Naive B cell (primary cell): ENCODE measurements at regions not wholly inside any gene's neighbourhood (a gene's known extent, or its start where the extent isn't known, plus 50 kb on each side); places are given as distances from the start of the nearest gene placed in this dataset.

Experiments used
- ATAC-seq, 2 donors: fragments of 150-1000 bp; cut with Tn5 transposase; 2 replicates each; pipeline ENCODE4 v1.10.0; 2021; ENCODE audit warnings: low read depth in 2 of 2, mild to moderate bottlenecking in 2 of 2, moderate library complexity in 2 of 2
- DNase-seq: peaks from one replicate; pipeline ENCODE4 v3.0.0; 2022
- H3K27ac Mint-ChIP-seq, 6 donors: one replicate each; pipeline ENCODE4 v1.8.0; 2020 to 2022; ENCODE audit warnings: mild to moderate bottlenecking in 6 of 6, mixed read lengths in 6 of 6, moderate library complexity in 5 of 6, inconsistent platforms in 2 of 6
- H3K27me3 Mint-ChIP-seq, 3 donors: one replicate each; pipeline ENCODE4 v1.8.0; 2021 to 2022; ENCODE audit warnings: mixed read lengths in 3 of 3, mild to moderate bottlenecking in 1 of 3
- H3K36me3 Mint-ChIP-seq, 2 donors: one replicate each; pipeline ENCODE4 v1.8.0; 2020 to 2022; ENCODE audit warnings: mixed read lengths in 2 of 2, inconsistent platforms in 1 of 2, mild to moderate bottlenecking in 1 of 2
- H3K4me1 Mint-ChIP-seq, 3 donors: one replicate each; pipeline ENCODE4 v1.8.0; 2020 to 2022; ENCODE audit warnings: mixed read lengths in 3 of 3, inconsistent platforms in 1 of 3, mild to moderate bottlenecking in 1 of 3, moderate library complexity in 1 of 3
- H3K4me3 Mint-ChIP-seq, 8 donors: one replicate each; pipeline ENCODE4 v1.8.0; 2020 to 2022; ENCODE audit warnings: mild to moderate bottlenecking in 8 of 8, mixed read lengths in 8 of 8, moderate library complexity in 8 of 8, inconsistent platforms in 2 of 8
- H3K9me3 Mint-ChIP-seq, 7 donors: one replicate each; pipeline ENCODE4 v1.8.0; 2020 to 2022; ENCODE audit warnings: mixed read lengths in 7 of 7, mild to moderate bottlenecking in 5 of 7, inconsistent platforms in 2 of 7, moderate library complexity in 1 of 7

- H3K9me3 Mint-ChIP-seq = peaks cover 0 to 5% (median 1%) of the 10 kb centered on the region in 7 donors
- H3K4me1 Mint-ChIP-seq = no peaks in the 10 kb centered on the region
- ATAC-seq = no peak
- H3K27me3 Mint-ChIP-seq = no peaks in the 10 kb centered on the region
- no peak for DNase-seq
- H3K36me3 Mint-ChIP-seq = no peaks in the 10 kb centered on the region
- H3K4me3 Mint-ChIP-seq = no peak overlapping the region
- no peak overlapping the region for H3K27ac Mint-ChIP-seq
Measured at GRCh38 chr1:216832192-216832591, 109.0 kb upstream of the ESRRG start.

- Mint-ChIP-seq H3K4me3 (no peak overlapping the region), H3K27ac (no peak overlapping the region), H3K9me3 (peaks cover 0 to 4% (median 0%) of the 10 kb centered on the region in 7 donors), H3K36me3 (no peaks in the 10 kb centered on the region), H3K27me3 (no peaks in the 10 kb centered on the region), H3K4me1 (no peaks in the 10 kb centered on the region)
- DNase-seq (no peak), ATAC-seq (no peak)
Measured at GRCh38 chr1:216830424-216831210, 107.4 kb upstream of the ESRRG start.

DNA sequence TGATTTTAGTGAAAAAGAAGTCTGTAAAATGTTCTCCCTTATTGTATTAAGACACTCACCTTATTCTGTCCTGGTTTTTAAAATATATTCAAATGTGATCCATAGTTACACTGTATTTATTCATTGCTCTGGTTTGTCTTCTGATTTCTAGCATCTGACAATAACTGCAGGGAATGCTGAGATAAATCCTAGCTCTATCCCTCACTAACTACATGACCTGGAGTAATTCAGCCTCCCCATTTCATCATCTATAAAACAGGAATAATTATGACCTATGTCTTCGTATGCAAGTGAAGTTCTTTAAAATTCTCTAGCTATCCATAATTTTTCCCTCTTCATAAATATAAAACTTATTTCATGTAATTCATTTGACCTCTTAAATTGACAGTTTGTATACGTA is 104.0 kb upstream of the ESRRG start:
- Mint-ChIP-seq H3K4me1 (no peaks in the 10 kb centered on the region), H3K9me3 (no peaks in the 10 kb centered on the region), H3K4me3 (no peak overlapping the region), H3K27ac (no peak overlapping the region), H3K36me3 (no peaks in the 10 kb centered on the region), H3K27me3 (no peaks in the 10 kb centered on the region)
- no peak for ATAC-seq
- no peak for DNase-seq

GRCh38 chr1:216826646-216827045 is 103.4 kb upstream of the ESRRG start:
- no peak for ATAC-seq
- Mint-ChIP-seq H3K27me3 (no peaks in the 10 kb centered on the region), H3K9me3 (no peaks in the 10 kb centered on the region), H3K36me3 (no peaks in the 10 kb centered on the region), H3K4me3 (no peak overlapping the region), H3K4me1 (no peaks in the 10 kb centered on the region), H3K27ac (no peak overlapping the region)
- no peak for DNase-seq

DNA sequence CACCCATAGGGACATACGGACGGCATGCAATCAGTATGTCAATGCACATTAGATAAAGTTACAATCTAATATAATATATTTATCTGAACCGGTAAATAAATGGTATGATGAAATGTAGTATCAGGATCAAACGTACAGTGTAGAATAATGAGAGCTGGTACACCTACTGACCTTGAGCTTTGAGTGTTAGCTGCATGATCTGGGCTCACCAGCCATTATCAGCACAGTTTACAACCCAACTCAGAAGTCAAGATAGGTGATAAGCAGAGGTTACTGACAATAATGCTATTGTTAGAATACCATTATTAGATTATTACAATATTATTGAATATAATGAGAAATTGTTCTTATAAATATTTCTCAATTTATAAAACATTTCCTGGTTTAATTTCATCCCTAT is 103.0 kb upstream of the ESRRG start:
- DNase-seq (no peak), ATAC-seq (no peak)
- H3K36me3 Mint-ChIP-seq = no peaks in the 10 kb centered on the region
- no peaks in the 10 kb centered on the region for H3K4me1 Mint-ChIP-seq
- H3K9me3 Mint-ChIP-seq = no peaks in the 10 kb centered on the region
- H3K27ac Mint-ChIP-seq = no peak overlapping the region
- no peak overlapping the region for H3K4me3 Mint-ChIP-seq
- no peaks in the 10 kb centered on the region for H3K27me3 Mint-ChIP-seq

- no peaks in the 10 kb centered on the region for H3K36me3 Mint-ChIP-seq
- DNase-seq (no peak), ATAC-seq (no peak)
- no peaks in the 10 kb centered on the region for H3K4me1 Mint-ChIP-seq
- no peak overlapping the region for H3K27ac Mint-ChIP-seq
- no peaks in the 10 kb centered on the region for H3K27me3 Mint-ChIP-seq
- no peak overlapping the region for H3K4me3 Mint-ChIP-seq
- H3K9me3 Mint-ChIP-seq = no peaks in the 10 kb centered on the region
Measured at GRCh38 chr1:216825557-216825956, 102.3 kb upstream of the ESRRG start.

DNA sequence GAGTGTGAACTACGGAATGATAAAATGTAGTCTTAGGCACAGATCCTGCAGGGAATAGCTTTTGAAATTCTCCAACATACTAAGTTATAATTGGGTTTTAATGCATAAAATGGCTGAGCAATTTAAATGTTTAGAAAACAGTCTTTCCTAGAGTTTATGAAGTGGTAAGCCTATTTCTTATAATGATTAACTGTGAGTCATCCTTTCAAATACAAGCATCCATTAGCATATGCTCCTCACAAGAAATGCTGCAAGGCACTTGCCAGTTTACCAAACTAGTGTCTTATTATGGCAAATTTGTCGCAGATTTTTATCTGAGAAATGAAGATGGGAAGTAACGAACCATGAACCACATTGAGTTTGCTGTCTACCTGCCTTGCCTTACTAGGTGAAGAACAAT is 101.3 kb upstream of the ESRRG start:
- ATAC-seq (no peak), DNase-seq (no peak)
- Mint-ChIP-seq H3K4me3 (no peak overlapping the region), H3K4me1 (no peaks in the 10 kb centered on the region), H3K27ac (no peak overlapping the region), H3K27me3 (no peaks in the 10 kb centered on the region), H3K9me3 (no peaks in the 10 kb centered on the region), H3K36me3 (no peaks in the 10 kb centered on the region)

GRCh38 chr1:216823731-216824130 is 100.5 kb upstream of the ESRRG start:
- no peak for ATAC-seq
- DNase-seq = no peak
- no peaks in the 10 kb centered on the region for H3K4me1 Mint-ChIP-seq
- H3K36me3 Mint-ChIP-seq = no peaks in the 10 kb centered on the region
- H3K27me3 Mint-ChIP-seq = no peaks in the 10 kb centered on the region
- no peak overlapping the region for H3K4me3 Mint-ChIP-seq
- H3K9me3 Mint-ChIP-seq = peaks cover 0 to under 1% (median 0%) of the 10 kb centered on the region in 7 donors
- no peak overlapping the region for H3K27ac Mint-ChIP-seq

DNA sequence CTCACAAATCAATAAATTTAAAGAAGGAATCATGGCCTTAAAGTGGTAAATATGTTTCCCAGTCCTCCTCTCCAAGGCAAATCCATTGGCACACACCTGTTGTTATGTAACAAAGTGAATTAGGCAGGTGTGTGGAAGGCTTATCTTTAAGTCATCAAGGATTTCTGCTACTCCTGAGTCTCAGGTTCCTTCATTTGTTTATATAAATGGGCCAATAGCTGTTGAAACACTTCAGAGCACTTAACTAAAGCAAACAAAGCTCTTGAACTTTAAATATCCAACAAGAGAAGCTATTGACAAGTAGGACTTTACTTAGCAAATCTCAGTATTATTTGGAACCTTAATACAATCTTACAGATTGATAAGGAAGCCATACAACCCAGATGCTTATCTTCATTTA is 99.3 kb upstream of the ESRRG start:
- H3K9me3 Mint-ChIP-seq = peaks cover 0 to 3% (median 0%) of the 10 kb centered on the region in 7 donors
- ATAC-seq (no peak), DNase-seq (no peak)
- H3K27ac Mint-ChIP-seq = no peak overlapping the region
- no peaks in the 10 kb centered on the region for H3K27me3 Mint-ChIP-seq
- no peaks in the 10 kb centered on the region for H3K36me3 Mint-ChIP-seq
- no peaks in the 10 kb centered on the region for H3K4me1 Mint-ChIP-seq
- H3K4me3 Mint-ChIP-seq = no peak overlapping the region

GRCh38 chr1:216820345-216820744 is 97.1 kb upstream of the ESRRG start:
- ATAC-seq = no peak
- no peak overlapping the region for H3K27ac Mint-ChIP-seq
- H3K4me1 Mint-ChIP-seq = no peaks in the 10 kb centered on the region

DNA sequence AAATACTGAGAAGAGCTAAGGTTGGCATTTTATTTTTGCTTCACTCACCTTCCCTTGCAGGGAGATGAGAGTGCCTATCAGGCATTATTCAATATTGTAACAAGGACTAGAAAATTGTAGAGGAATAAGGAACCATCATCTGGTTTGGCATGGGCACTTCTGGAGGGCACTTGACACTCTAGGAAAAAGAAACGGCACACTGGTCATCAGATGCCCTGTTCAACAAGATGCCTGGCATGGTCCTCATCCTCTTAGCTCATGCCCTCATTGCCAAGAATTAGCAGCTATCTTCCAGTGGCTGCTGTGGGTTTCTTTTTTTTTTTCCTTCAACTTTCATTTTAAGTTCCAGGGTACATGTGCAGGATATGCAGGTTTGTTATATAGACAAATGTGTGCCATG is 95.1 kb upstream of the ESRRG start:
- peaks cover 0 to 3% (median 0%) of the 10 kb centered on the region in 7 donors for H3K9me3 Mint-ChIP-seq
- no peak for ATAC-seq
- H3K4me3 Mint-ChIP-seq = no peak overlapping the region
- no peaks in the 10 kb centered on the region for H3K27me3 Mint-ChIP-seq
- H3K36me3 Mint-ChIP-seq = no peaks in the 10 kb centered on the region
- no peaks in the 10 kb centered on the region for H3K4me1 Mint-ChIP-seq
- H3K27ac Mint-ChIP-seq = no peak overlapping the region
- no peak for DNase-seq

More at GRCh38 chr1:216820345-216820744, 97.1 kb upstream of the ESRRG start:
- H3K9me3 Mint-ChIP-seq = peaks cover 0 to 3% (median 0%) of the 10 kb centered on the region in 7 donors
- no peaks in the 10 kb centered on the region for H3K36me3 Mint-ChIP-seq
- no peak overlapping the region for H3K4me3 Mint-ChIP-seq
- no peaks in the 10 kb centered on the region for H3K27me3 Mint-ChIP-seq
- DNase-seq = no peak

DNA sequence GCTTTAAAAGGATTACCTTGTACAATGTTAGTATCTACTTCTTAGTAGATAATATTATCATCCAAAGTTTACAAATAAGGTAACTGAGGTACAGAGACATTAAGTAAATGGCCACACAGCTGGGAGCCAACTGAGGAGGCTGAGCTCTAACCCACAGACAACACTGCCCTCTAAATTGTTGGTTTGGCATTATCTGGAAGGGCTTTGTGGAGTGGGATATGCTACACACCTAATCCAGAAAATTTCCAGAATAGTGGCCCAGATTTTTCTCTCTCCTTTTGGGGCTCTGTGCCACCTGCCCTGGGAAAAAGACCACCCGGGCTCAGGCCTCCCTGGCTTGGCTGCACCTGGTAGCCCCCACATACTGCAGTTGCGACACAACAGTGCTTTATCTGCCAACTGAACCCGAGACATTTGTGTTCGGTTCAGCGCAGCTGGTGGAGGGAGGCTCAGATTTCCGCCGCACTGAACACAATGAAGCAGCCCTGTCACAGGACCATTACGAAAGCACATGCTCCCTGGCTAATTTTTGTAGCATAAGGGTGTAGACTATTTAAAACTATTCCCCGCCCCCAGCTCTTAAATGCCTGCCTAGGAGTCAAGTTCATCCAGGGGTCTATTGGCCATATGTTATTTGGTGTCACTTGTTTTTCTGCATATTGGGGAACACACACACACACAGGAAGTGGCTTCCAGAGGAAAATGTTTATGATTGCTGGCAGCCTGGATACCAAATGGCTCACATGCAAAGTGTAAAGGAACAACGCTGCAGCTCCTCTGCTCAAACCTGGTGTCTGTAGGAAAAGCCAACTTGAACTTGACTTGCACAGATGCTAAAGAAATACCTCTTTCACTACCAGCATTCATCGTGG is 92.3 kb upstream of the ESRRG start:
- H3K4me1 Mint-ChIP-seq = no peaks in the 10 kb centered on the region

DNA sequence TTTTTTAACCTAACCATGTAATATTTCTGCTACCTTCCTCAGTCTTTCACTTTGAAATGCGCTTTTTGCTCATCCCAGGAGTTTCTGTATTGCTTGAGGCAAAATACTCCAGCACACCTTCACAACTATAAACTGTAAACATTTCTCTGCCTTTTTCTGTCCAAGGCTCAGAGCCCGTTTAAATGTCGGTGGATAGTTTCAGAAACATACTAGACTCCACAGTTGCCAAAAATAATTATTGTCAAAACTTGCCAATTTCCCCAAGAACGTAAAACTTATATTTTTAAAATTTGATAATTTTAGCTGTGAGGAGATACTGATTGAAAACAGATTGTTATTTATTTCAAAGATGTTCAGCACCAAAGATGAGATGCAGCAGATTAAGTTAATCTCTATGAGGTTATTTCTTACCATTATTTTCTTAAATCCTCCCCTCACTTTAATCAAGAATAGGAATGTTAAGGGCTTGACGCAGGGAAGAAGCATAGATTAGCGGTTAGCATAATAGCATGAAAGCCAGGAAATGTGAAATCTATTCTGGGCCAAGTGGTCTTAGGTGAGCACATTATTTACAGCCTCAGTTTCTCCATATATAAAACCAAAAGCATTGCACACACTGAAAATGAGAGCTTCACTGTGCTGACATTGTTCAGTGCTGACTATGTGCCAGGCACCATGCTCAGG is 91.5 kb upstream of the ESRRG start:
- H3K4me1 Mint-ChIP-seq = no peaks in the 10 kb centered on the region
- no peak for ATAC-seq
- no peak overlapping the region for H3K4me3 Mint-ChIP-seq
- no peak for DNase-seq
- no peaks in the 10 kb centered on the region for H3K36me3 Mint-ChIP-seq
- H3K27me3 Mint-ChIP-seq = no peaks in the 10 kb centered on the region
- peaks cover 0 to 3% (median 0%) of the 10 kb centered on the region in 7 donors for H3K9me3 Mint-ChIP-seq
- H3K27ac Mint-ChIP-seq = no peak overlapping the region

More for the DNA sequence above, 92.3 kb upstream of the ESRRG start:
- H3K36me3 Mint-ChIP-seq = no peaks in the 10 kb centered on the region
- no peak overlapping the region for H3K4me3 Mint-ChIP-seq
- H3K9me3 Mint-ChIP-seq = peaks cover 0 to 3% (median 0%) of the 10 kb centered on the region in 7 donors
- no peak overlapping the region for H3K27ac Mint-ChIP-seq
- ATAC-seq (no peak), DNase-seq (no peak)
- no peaks in the 10 kb centered on the region for H3K27me3 Mint-ChIP-seq
